ENCODE measurements at regions not wholly inside any gene's neighbourhood (a gene's known extent, or its start where the extent isn't known, plus 50 kb on each side); places are given as distances from the start of the nearest gene placed in this dataset.
A peak's percentile ranks its signal among the peaks of the same experiment; 100 is the strongest.

DNA sequence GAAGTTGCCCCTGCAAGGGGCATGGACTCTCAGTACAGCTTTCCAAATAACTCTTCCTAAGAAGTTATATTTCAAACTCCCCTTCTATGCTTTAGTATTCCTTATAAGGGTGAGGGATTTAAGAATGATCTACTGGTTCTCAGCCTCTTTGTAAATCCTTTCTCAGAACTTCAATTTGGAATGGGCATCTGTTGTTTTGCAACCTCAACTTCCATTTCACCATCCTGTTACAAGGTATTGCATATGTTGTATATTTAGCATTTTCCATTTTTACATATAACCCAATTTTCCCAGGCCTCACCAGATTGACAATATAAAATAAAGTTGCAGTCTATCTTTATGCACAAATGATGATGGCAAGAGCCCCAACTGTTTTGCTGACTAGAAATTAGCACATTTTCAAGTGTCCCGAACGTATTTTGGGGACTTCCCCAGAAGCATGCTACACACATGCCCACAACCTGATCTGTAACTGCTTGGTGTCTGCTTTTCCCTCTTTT is 154.9 kb upstream of the CARMIL1 start:
- no CpG with 5 or more reads among the region's 2 CpGs for WGBS (ENCODE audit: extremely low coverage, insufficient coverage, low lambda C conversion rate)
- H3K4me1 ChIP-seq (ENCODE audit: control insufficient read depth, low read depth, low read length): no peaks in the 10 kb centered on the region
- no peak overlapping the region for H2BK15ac ChIP-seq (replicated peaks; ENCODE audit: low read depth)
- H2AK5ac ChIP-seq (ENCODE audit: low read length): no peak overlapping the region
- no peak overlapping the region for H3K4me3 ChIP-seq (ENCODE audit: low read length)
- H3K9ac ChIP-seq (ENCODE audit: low read length): no peak overlapping the region
- no peaks in the 10 kb centered on the region for H3K79me1 ChIP-seq (ENCODE audit: low read length)
- no peak overlapping the region for H3K56ac ChIP-seq (ENCODE audit: low read length)
- DNase-seq: no peak
- H3K79me2 ChIP-seq (ENCODE audit: control insufficient read depth, insufficient read depth, low read length): no peaks in the 10 kb centered on the region
- H2BK5ac ChIP-seq (ENCODE audit: low read length): no peak overlapping the region
- H3K23ac ChIP-seq (ENCODE audit: low read length): no peak overlapping the region
- no peak overlapping the region for H4K8ac ChIP-seq (ENCODE audit: low read depth, low read length)
- H3K36me3 ChIP-seq (ENCODE audit: control insufficient read depth, insufficient read depth, low read length): no peaks in the 10 kb centered on the region
- no peak overlapping the region for H3K4me2 ChIP-seq (ENCODE audit: low read length)
- H3K4ac ChIP-seq (ENCODE audit: low read depth, low read length): no peak overlapping the region
- peaks cover 2% of the 10 kb centered on the region for H3K27me3 ChIP-seq (ENCODE audit: insufficient read depth, low read length, poor library complexity)
- H4K5ac ChIP-seq (ENCODE audit: low read length): no peak overlapping the region
- H3K18ac ChIP-seq (ENCODE audit: low read length): no peak overlapping the region
- no peak overlapping the region for H3K27ac ChIP-seq (ENCODE audit: low read depth, low read length)
- no peak overlapping the region for H2BK120ac ChIP-seq (ENCODE audit: low read depth, low read length)

DNA sequence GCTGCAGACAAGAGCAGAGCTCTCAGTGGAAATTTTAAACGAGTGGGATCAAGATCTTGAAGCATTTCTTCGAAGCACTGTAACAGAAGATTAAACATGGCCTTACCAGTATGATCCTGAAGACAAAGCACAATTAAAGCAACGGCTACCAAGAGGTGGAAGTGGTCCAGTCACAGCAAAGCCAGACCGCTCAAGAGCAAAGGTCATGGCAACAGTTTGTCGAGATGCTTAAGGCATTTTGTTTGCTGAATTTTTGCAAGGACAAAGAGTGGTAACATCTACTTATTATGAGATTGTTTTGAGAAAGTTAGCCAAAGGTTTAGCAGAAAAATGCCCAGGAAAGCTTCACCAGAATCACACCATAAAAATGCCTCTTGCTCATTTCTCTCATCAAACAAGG is 153.4 kb upstream of the CARMIL1 start:
- Histone ChIP-seq H3K9ac (ENCODE audit: low read length) (no peak overlapping the region), H2BK15ac (replicated peaks; ENCODE audit: low read depth) (no peak overlapping the region), H3K36me3 (ENCODE audit: control insufficient read depth, insufficient read depth, low read length) (no peaks in the 10 kb centered on the region), H3K4me2 (ENCODE audit: low read length) (no peak overlapping the region), H4K8ac (ENCODE audit: low read depth, low read length) (no peak overlapping the region), H3K27ac (ENCODE audit: low read depth, low read length) (no peak overlapping the region), H3K4me1 (ENCODE audit: control insufficient read depth, low read depth, low read length) (no peaks in the 10 kb centered on the region), H2BK5ac (ENCODE audit: low read length) (no peak overlapping the region), H3K27me3 (ENCODE audit: insufficient read depth, low read length, poor library complexity) (peaks cover 2% of the 10 kb centered on the region), H3K79me2 (ENCODE audit: control insufficient read depth, insufficient read depth, low read length) (no peaks in the 10 kb centered on the region), H3K79me1 (ENCODE audit: low read length) (no peaks in the 10 kb centered on the region), H2BK120ac (ENCODE audit: low read depth, low read length) (no peak overlapping the region), H3K4ac (ENCODE audit: low read depth, low read length) (no peak overlapping the region), H3K18ac (ENCODE audit: low read length) (no peak overlapping the region), H3K4me3 (ENCODE audit: low read length) (no peak overlapping the region), H2AK5ac (ENCODE audit: low read length) (no peak overlapping the region), H4K5ac (ENCODE audit: low read length) (no peak overlapping the region), H3K23ac (ENCODE audit: low read length) (no peak overlapping the region), H3K56ac (ENCODE audit: low read length) (no peak overlapping the region)
- no peak for DNase-seq
- WGBS (ENCODE audit: extremely low coverage, insufficient coverage, low lambda C conversion rate): no CpG with 5 or more reads among the region's 5 CpGs

DNA sequence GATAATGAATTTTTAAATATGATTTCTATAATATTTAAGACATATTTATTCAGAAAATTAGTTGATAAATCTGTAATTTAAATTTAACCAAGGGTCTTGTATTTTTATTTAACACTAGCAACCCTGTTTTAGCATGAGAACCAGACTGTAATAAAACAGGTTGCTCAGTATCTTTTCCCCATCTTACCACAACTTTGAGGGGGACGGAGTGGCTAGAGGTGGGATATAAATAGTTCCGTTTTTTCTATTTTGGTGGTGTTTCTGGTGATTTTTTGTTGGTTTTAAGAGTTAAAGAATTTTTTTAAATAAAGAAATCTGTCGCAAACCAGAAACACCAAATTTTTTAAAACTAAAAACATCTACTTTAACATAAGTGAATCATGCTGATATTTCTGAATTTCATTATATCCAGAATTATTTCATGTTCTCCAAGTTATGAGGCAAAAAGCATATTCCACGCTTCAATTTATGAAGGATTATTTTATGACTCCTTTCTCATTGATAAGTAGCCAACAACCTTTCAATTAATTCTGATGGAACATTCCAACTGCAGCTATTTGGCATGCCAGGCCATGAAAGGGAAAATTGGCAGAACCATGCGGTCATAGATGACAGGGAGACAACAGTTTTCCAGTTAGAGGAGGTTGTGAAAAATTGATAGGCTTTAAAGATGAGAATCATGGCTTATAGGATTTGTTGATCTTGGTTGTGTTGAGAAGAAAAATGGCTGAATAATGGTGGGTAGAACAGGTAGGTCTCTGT is 151.9 kb upstream of the CARMIL1 start:
- no peak overlapping the region for H3K18ac ChIP-seq (ENCODE audit: low read length)
- H3K27me3 ChIP-seq (ENCODE audit: insufficient read depth, low read length, poor library complexity): peaks cover 2% of the 10 kb centered on the region
- no peaks in the 10 kb centered on the region for H3K4me1 ChIP-seq (ENCODE audit: control insufficient read depth, low read depth, low read length)
- no peak overlapping the region for H3K23ac ChIP-seq (ENCODE audit: low read length)
- H3K27ac ChIP-seq (ENCODE audit: low read depth, low read length): no peak overlapping the region
- no peaks in the 10 kb centered on the region for H3K79me2 ChIP-seq (ENCODE audit: control insufficient read depth, insufficient read depth, low read length)
- no peak overlapping the region for H2BK5ac ChIP-seq (ENCODE audit: low read length)
- no peaks in the 10 kb centered on the region for H3K36me3 ChIP-seq (ENCODE audit: control insufficient read depth, insufficient read depth, low read length)
- no peak overlapping the region for H3K4ac ChIP-seq (ENCODE audit: low read depth, low read length)
- H3K79me1 ChIP-seq (ENCODE audit: low read length): no peaks in the 10 kb centered on the region
- no peak overlapping the region for H3K56ac ChIP-seq (ENCODE audit: low read length)
- no peak for DNase-seq
- no peak overlapping the region for H2AK5ac ChIP-seq (ENCODE audit: low read length)
- no peak overlapping the region for H3K4me2 ChIP-seq (ENCODE audit: low read length)
- H2BK120ac ChIP-seq (ENCODE audit: low read depth, low read length): no peak overlapping the region
- H4K8ac ChIP-seq (ENCODE audit: low read depth, low read length): no peak overlapping the region
- no peak overlapping the region for H4K5ac ChIP-seq (ENCODE audit: low read length)
- WGBS (ENCODE audit: extremely low coverage, insufficient coverage, low lambda C conversion rate): 100% methylated on average over 2 of the region's 5 CpGs
- H2BK15ac ChIP-seq (replicated peaks; ENCODE audit: low read depth): no peak overlapping the region
- H3K9ac ChIP-seq (ENCODE audit: low read length): no peak overlapping the region
- no peak overlapping the region for H3K4me3 ChIP-seq (ENCODE audit: low read length)

DNA sequence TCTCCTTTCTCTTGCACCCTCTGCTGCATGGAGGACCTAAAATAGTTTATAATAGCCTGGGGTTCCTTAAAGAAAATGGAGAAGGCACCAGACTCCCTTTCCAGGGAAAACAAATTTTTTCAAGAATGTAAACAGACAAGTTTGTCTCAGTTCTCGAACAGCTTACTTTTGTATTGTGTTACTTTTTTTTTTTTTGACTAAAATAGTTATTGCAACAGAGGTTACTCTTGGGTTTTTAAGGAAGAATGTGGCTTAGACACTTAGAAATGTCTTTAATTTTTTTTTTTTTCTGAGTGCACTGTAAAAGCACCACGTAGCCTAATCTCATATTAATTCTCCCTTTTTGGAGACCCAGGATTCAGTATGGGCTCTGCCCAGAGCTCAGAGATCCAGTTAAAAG is 148.7 kb upstream of the CARMIL1 start:
- no peaks in the 10 kb centered on the region for H3K4me1 ChIP-seq (ENCODE audit: control insufficient read depth, low read depth, low read length)
- H3K9ac ChIP-seq (ENCODE audit: low read length): no peak overlapping the region
- H3K36me3 ChIP-seq (ENCODE audit: control insufficient read depth, insufficient read depth, low read length): no peaks in the 10 kb centered on the region
- H3K79me2 ChIP-seq (ENCODE audit: control insufficient read depth, insufficient read depth, low read length): no peaks in the 10 kb centered on the region
- H3K4me2 ChIP-seq (ENCODE audit: low read length): no peak overlapping the region
- no peak overlapping the region for H3K56ac ChIP-seq (ENCODE audit: low read length)
- no peak overlapping the region for H2AK5ac ChIP-seq (ENCODE audit: low read length)
- H3K4me3 ChIP-seq (ENCODE audit: low read length): no peak overlapping the region
- no peak overlapping the region for H4K8ac ChIP-seq (ENCODE audit: low read depth, low read length)
- no peaks in the 10 kb centered on the region for H3K79me1 ChIP-seq (ENCODE audit: low read length)
- no peak overlapping the region for H3K27ac ChIP-seq (ENCODE audit: low read depth, low read length)
- peaks cover 2% of the 10 kb centered on the region for H3K27me3 ChIP-seq (ENCODE audit: insufficient read depth, low read length, poor library complexity)
- H2BK15ac ChIP-seq (replicated peaks; ENCODE audit: low read depth): no peak overlapping the region
- H3K18ac ChIP-seq (ENCODE audit: low read length): no peak overlapping the region
- H2BK120ac ChIP-seq (ENCODE audit: low read depth, low read length): no peak overlapping the region
- H2BK5ac ChIP-seq (ENCODE audit: low read length): no peak overlapping the region
- no peak for DNase-seq
- no peak overlapping the region for H3K4ac ChIP-seq (ENCODE audit: low read depth, low read length)
- WGBS (ENCODE audit: extremely low coverage, insufficient coverage, low lambda C conversion rate): no CpG with 5 or more reads among the region's 2 CpGs
- no peak overlapping the region for H3K23ac ChIP-seq (ENCODE audit: low read length)
- H4K5ac ChIP-seq (ENCODE audit: low read length): no peak overlapping the region

DNA sequence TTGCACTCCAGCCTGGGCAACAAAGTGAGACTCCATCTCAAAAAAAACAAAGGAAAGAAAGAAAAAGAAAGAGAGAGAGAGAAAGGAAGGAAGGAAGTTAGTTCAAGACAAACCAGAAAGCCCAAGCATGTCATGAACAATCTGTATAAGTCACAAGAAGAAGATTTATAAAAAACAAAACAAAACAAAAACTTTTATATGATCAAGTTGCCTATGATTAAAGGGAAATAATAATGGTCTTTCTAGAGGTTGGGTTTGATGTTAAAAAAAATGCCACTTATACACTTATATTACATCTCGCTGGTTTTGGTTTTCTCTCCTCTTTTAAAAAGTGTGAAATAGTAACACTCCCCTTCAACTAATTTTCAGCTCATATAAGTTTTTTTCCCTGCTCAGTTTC is 146.2 kb upstream of the CARMIL1 start:
- DNase-seq: peak; percentile 33

DNA sequence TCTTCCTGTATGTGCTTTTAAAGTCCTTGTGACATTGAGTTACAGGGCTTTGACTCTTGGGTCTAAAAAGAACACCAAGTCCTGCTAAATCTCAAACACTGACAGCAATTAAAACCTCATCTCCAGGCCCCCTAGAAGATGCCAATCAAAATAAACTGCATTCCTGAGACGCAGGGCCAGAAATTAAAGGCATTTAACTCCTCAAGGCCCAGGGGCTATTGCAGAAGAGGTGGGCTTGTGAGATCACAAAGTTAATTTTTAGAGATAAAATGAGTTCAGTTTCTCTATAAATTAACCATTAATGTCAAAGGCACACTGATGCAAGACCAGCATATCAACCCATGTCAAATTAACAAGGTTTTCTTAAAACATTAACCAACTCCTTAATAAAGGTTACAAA is 145.6 kb upstream of the CARMIL1 start:
- no peak overlapping the region for H3K4me2 ChIP-seq (ENCODE audit: low read length)
- no peak for DNase-seq
- no peak overlapping the region for H3K4me3 ChIP-seq (ENCODE audit: low read length)
- no peak overlapping the region for H2AK5ac ChIP-seq (ENCODE audit: low read length)
- H3K27me3 ChIP-seq (ENCODE audit: insufficient read depth, low read length, poor library complexity): no peaks in the 10 kb centered on the region
- H3K56ac ChIP-seq (ENCODE audit: low read length): no peak overlapping the region
- H3K4me1 ChIP-seq (ENCODE audit: control insufficient read depth, low read depth, low read length): no peaks in the 10 kb centered on the region
- H3K4ac ChIP-seq (ENCODE audit: low read depth, low read length): no peak overlapping the region
- H3K27ac ChIP-seq (ENCODE audit: low read depth, low read length): no peak overlapping the region
- no peaks in the 10 kb centered on the region for H3K36me3 ChIP-seq (ENCODE audit: control insufficient read depth, insufficient read depth, low read length)
- no peak overlapping the region for H3K23ac ChIP-seq (ENCODE audit: low read length)
- H2BK5ac ChIP-seq (ENCODE audit: low read length): no peak overlapping the region
- H2BK15ac ChIP-seq (replicated peaks; ENCODE audit: low read depth): no peak overlapping the region
- no peaks in the 10 kb centered on the region for H3K79me1 ChIP-seq (ENCODE audit: low read length)
- H2BK120ac ChIP-seq (ENCODE audit: low read depth, low read length): no peak overlapping the region
- no peak overlapping the region for H4K5ac ChIP-seq (ENCODE audit: low read length)
- H3K18ac ChIP-seq (ENCODE audit: low read length): no peak overlapping the region
- WGBS (ENCODE audit: extremely low coverage, insufficient coverage, low lambda C conversion rate): no CpG with 5 or more reads among the region's 1 CpG
- no peak overlapping the region for H4K8ac ChIP-seq (ENCODE audit: low read depth, low read length)
- no peak overlapping the region for H3K9ac ChIP-seq (ENCODE audit: low read length)
- H3K79me2 ChIP-seq (ENCODE audit: control insufficient read depth, insufficient read depth, low read length): no peaks in the 10 kb centered on the region

More for the DNA sequence above, 146.2 kb upstream of the CARMIL1 start:
- no peaks in the 10 kb centered on the region for H3K36me3 ChIP-seq (ENCODE audit: control insufficient read depth, insufficient read depth, low read length)
- no peak overlapping the region for H2BK120ac ChIP-seq (ENCODE audit: low read depth, low read length)
- no peak overlapping the region for H4K5ac ChIP-seq (ENCODE audit: low read length)
- H3K23ac ChIP-seq (ENCODE audit: low read length): no peak overlapping the region
- no peak overlapping the region for H2AK5ac ChIP-seq (ENCODE audit: low read length)
- H3K79me2 ChIP-seq (ENCODE audit: control insufficient read depth, insufficient read depth, low read length): no peaks in the 10 kb centered on the region
- H3K4me1 ChIP-seq (ENCODE audit: control insufficient read depth, low read depth, low read length): no peaks in the 10 kb centered on the region
- no peak overlapping the region for H2BK5ac ChIP-seq (ENCODE audit: low read length)
- H3K27me3 ChIP-seq (ENCODE audit: insufficient read depth, low read length, poor library complexity): peaks cover 2% of the 10 kb centered on the region
- no peak overlapping the region for H3K4ac ChIP-seq (ENCODE audit: low read depth, low read length)
- H3K9ac ChIP-seq (ENCODE audit: low read length): no peak overlapping the region
- no CpG with 5 or more reads among the region's 1 CpG for WGBS (ENCODE audit: extremely low coverage, insufficient coverage, low lambda C conversion rate)
- no peak overlapping the region for H4K8ac ChIP-seq (ENCODE audit: low read depth, low read length)
- H3K79me1 ChIP-seq (ENCODE audit: low read length): no peaks in the 10 kb centered on the region
- no peak overlapping the region for H3K56ac ChIP-seq (ENCODE audit: low read length)
- no peak overlapping the region for H3K27ac ChIP-seq (ENCODE audit: low read depth, low read length)
- H3K4me3 ChIP-seq (ENCODE audit: low read length): no peak overlapping the region
- H2BK15ac ChIP-seq (replicated peaks; ENCODE audit: low read depth): no peak overlapping the region
- H3K4me2 ChIP-seq (ENCODE audit: low read length): no peak overlapping the region
- no peak overlapping the region for H3K18ac ChIP-seq (ENCODE audit: low read length)
